Gastrocnemius medialis (tissue), 4 donors: ENCODE measurements at regions not wholly inside any gene's neighbourhood (a gene's known extent, or its start where the extent isn't known, plus 50 kb on each side); places are given as distances from the start of the nearest gene placed in this dataset.
A peak's percentile ranks its signal among the peaks of the same experiment; 100 is the strongest.

ENCODE experiments used
- ATAC-seq, 2 donors: fragments of 150-250 bp; one replicate each; pipeline ENCODE4 v1.9.1; 2016
- DNase-seq, 2 donors: peaks; one replicate each; pipeline ENCODE4 v3.0.0-alpha.2; 2019
- H3K27ac ChIP-seq, 4 donors: fragments of 200-600 bp; sonication (generic); 1 replicate in 1 of 4; 2 replicates in 3 of 4; pipeline ENCODE4 v1.5.1; 2016 to 2018; ENCODE audit warnings: mild to moderate bottlenecking in 2 of 4, moderate library complexity in 1 of 4
- H3K27me3 ChIP-seq, 3 donors: fragments of 200-600 bp; sonication (generic) in 2 of 3; 1 replicate in 1 of 3; 2 replicates in 2 of 3; pipeline versions ENCODE4 v1.5.1 to v1.6.0; 2016 to 2019; ENCODE audit warnings: mild to moderate bottlenecking in 1 of 3, moderate library complexity in 1 of 3
- H3K36me3 ChIP-seq, 2 donors: fragments of 200-600 bp; sonication (generic) in 1 of 2; one replicate each; pipeline ENCODE4 v1.5.1; 2017 to 2018
- H3K4me1 ChIP-seq, 2 donors: fragments of 200-600 bp; sonication (generic) in 1 of 2; one replicate each; pipeline ENCODE4 v1.5.1; 2016 to 2017; ENCODE audit warnings: mild to moderate bottlenecking in 2 of 2
- H3K4me3 ChIP-seq, 4 donors: fragments of 200-600 bp; sonication (generic) in 3 of 4; 1 replicate in 1 of 4; 2 replicates in 3 of 4; pipeline ENCODE4 v1.5.1; 2016 to 2019; ENCODE audit warnings: mild to moderate bottlenecking in 2 of 4
- H3K9me3 ChIP-seq, 3 donors: fragments of 200-600 bp; sonication (generic) in 2 of 3; 1 replicate in 1 of 3; 2 replicates in 2 of 3; pipeline ENCODE4 v1.5.1; 2016 to 2019
- POLR2A ChIP-seq, 2 donors: fragments of 450-650 bp; IDR thresholded peaks; one replicate each; pipeline ENCODE4 v1.6.1; 2017; ENCODE audit warnings: antibody characterized with exemption in 2 of 2, mild to moderate bottlenecking in 2 of 2, moderate library complexity in 2 of 2
- in situ Hi-C, 4 donors: fragments of 200-750 bp; cut with MboI; loops; one replicate each; pipeline versions ENCODE4 v1.15.0 to v1.8.0; 2017; ENCODE audit warnings: low sequenced_read_pairs in 4 of 4
- intact Hi-C: fragments of 100-400 bp; cut with DNase I; formaldehyde crosslinking; loops from one replicate; pipeline ENCODE4 v1.15.1; 2023; ENCODE audit warnings: low total_unique reads
- TF ChIP-seq, protein P1 (sequence below), 5 experiments: fragments of 450-650 bp in 3 of 5; fragments of 200-600 bp in 2 of 5; sonication (generic) in 2 of 5; IDR thresholded peaks in 4 of 5; conservative IDR thresholded peaks in 1 of 5; 1 replicate in 4 of 5; 2 replicates in 1 of 5; pipeline ENCODE4 v1.5.1; 2016 to 2019; ENCODE audit warnings: antibody characterized with exemption in 5 of 5, mild to moderate bottlenecking in 3 of 5, moderate library complexity in 3 of 5

DNA sequence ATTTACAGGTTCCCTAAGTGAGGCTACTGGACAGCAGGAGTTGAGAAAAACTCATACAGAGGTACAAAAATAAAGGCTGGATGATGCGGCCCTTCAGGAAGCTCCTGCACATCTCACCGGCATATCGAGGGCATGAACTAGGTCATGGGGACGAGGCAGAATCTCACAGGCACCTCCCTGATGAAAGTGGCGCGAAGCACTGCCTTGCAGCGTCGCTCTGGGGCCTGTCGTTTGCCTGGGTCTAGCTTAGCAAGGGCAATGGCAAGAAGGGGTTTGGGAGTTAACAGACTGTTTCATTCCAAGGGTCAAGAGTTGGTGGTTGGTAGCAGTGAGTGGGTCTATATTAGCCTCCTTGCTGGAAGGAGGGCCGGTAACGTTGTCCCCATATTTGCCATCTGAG, 103.5 kb upstream of the IRF2BP2 start:
- in situ Hi-C loops (loop anchor here in 2 of 4 donors (10.0 kb wide), 1 partner anchor 89 kb away; no protein-coding TSS in a partner anchor), intact Hi-C loops (no loop called here)
- no peak for ATAC-seq
- no peaks in the 10 kb centered on the region for H3K36me3 ChIP-seq
- no peaks in the 10 kb centered on the region for H3K9me3 ChIP-seq
- H3K4me1 ChIP-seq, result peaks cover 33% of the 10 kb centered on the region in 2 donors
- no peak overlapping the region for H3K4me3 ChIP-seq
- TF ChIP-seq, protein P1, sequence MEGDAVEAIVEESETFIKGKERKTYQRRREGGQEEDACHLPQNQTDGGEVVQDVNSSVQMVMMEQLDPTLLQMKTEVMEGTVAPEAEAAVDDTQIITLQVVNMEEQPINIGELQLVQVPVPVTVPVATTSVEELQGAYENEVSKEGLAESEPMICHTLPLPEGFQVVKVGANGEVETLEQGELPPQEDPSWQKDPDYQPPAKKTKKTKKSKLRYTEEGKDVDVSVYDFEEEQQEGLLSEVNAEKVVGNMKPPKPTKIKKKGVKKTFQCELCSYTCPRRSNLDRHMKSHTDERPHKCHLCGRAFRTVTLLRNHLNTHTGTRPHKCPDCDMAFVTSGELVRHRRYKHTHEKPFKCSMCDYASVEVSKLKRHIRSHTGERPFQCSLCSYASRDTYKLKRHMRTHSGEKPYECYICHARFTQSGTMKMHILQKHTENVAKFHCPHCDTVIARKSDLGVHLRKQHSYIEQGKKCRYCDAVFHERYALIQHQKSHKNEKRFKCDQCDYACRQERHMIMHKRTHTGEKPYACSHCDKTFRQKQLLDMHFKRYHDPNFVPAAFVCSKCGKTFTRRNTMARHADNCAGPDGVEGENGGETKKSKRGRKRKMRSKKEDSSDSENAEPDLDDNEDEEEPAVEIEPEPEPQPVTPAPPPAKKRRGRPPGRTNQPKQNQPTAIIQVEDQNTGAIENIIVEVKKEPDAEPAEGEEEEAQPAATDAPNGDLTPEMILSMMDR (IDR thresholded peaks at IDR 0.05 in 4 of 5, conservative IDR thresholded peaks at IDR 0.05 in 1 of 5), result no peak
- no peak for TF ChIP-seq POLR2A (IDR thresholded peaks at IDR 0.05)
- no peak overlapping the region for H3K27ac ChIP-seq
- no peaks in the 10 kb centered on the region for H3K27me3 ChIP-seq
- DNase-seq, result no peak

DNA sequence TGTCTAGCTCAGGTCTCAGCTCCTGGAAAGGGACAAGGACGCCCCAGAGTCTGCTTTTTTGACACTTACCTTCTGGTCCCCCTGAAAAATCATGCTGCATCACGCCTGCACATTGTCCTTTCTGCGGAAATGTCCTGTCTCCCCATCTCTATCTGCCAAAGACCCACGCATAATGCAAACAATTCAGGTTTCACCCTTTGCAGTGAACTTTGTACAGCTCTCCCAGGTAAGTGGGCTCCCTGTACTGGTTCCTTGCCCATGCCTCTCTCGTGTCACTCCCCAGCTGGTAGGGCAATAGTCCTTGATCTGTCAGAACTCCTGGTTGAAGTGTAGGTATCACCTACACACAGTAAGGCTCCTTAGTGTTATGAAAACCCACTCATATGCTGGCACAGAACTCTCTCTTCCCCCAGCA, 102.9 kb upstream of the IRF2BP2 start:
- Histone ChIP-seq H3K27ac (no peak overlapping the region), H3K4me3 (no peak overlapping the region), H3K36me3 (no peaks in the 10 kb centered on the region), H3K4me1 (peaks cover 27 to 28% of the 10 kb centered on the region in 2 donors), H3K9me3 (no peaks in the 10 kb centered on the region), H3K27me3 (no peaks in the 10 kb centered on the region)
- DNase-seq (no peak), ATAC-seq (no peak)
- in situ Hi-C loops (loop anchor here in 2 of 4 donors (10.0 kb wide), 1 partner anchor 88 kb away; no protein-coding TSS in a partner anchor), intact Hi-C loops (no loop called here)
- TF ChIP-seq, protein P1 (IDR thresholded peaks at IDR 0.05 in 4 of 5, conservative IDR thresholded peaks at IDR 0.05 in 1 of 5), result no peak
- TF ChIP-seq POLR2A (IDR thresholded peaks at IDR 0.05), result no peak

GRCh38 chr1:234710936-234711724, 101.2 kb upstream of the IRF2BP2 start:
- no peak for ATAC-seq
- peaks cover 10 to 11% of the 10 kb centered on the region in 2 donors for H3K4me1 ChIP-seq
- H3K27me3 ChIP-seq, result no peaks in the 10 kb centered on the region
- DNase-seq, result no peak
- no peak for TF ChIP-seq POLR2A (IDR thresholded peaks at IDR 0.05)
- TF ChIP-seq, protein P1 (IDR thresholded peaks at IDR 0.05 in 4 of 5, conservative IDR thresholded peaks at IDR 0.05 in 1 of 5), result no peak
- no peak overlapping the region for H3K27ac ChIP-seq
- intact Hi-C loops, result no loop called here
- in situ Hi-C loops, result loop anchor here in 2 of 4 donors (10.0 kb wide), 1 partner anchor 86 kb away; no protein-coding TSS in a partner anchor
- no peaks in the 10 kb centered on the region for H3K36me3 ChIP-seq
- H3K9me3 ChIP-seq, result no peaks in the 10 kb centered on the region
- H3K4me3 ChIP-seq, result no peak overlapping the region

DNA sequence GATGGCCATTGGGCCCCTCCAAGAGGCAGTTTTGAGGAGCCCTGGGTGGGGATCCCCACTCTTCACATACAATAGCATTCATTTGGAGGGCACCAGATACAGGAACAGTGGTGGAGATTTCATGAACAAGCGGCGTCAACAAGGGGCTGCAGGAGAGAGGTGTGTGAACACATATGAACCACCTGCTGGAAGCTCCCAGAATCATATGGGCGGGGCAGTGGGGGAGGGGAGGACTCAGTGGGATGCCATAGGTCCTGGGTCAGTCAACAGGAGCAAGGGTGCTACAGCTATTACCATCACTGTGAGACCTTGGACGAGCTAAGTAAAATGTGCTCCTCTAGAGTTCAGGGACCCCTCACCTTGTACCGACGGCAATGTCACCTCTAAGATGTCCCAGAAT, 100.4 kb upstream of the IRF2BP2 start:
- no peak overlapping the region for H3K4me3 ChIP-seq
- H3K36me3 ChIP-seq, result no peaks in the 10 kb centered on the region
- ATAC-seq (no peak), DNase-seq (no peak)
- H3K27ac ChIP-seq, result peak overlapping the region in 1 of 4 donors; percentile 55
- intact Hi-C loops (no loop called here), in situ Hi-C loops (loop anchor here in 2 of 4 donors (10.0 kb wide), 1 partner anchor 86 kb away; no protein-coding TSS in a partner anchor)
- no peaks in the 10 kb centered on the region for H3K9me3 ChIP-seq
- TF ChIP-seq, protein P1 (IDR thresholded peaks at IDR 0.05 in 4 of 5, conservative IDR thresholded peaks at IDR 0.05 in 1 of 5), result no peak
- no peak for TF ChIP-seq POLR2A (IDR thresholded peaks at IDR 0.05)
- H3K4me1 ChIP-seq, result peaks cover 3% of the 10 kb centered on the region in 2 donors
- no peaks in the 10 kb centered on the region for H3K27me3 ChIP-seq
